H9 (cell line): ENCODE measurements at regions not wholly inside any gene's neighbourhood (a gene's known extent, or its start where the extent isn't known, plus 50 kb on each side); places are given as distances from the start of the nearest gene placed in this dataset.

ENCODE experiments used
- DNase-seq: peaks from one replicate; pipeline ENCODE4 v3.0.0-alpha.2; 2017
- H2AFZ ChIP-seq: one replicate; pipeline ENCODE4 v1.6.1; 2013; ENCODE audit warnings: mild to moderate bottlenecking, low read length, control low read depth, moderate library complexity
- H2AK5ac ChIP-seq: 2 replicates; pipeline ENCODE4 v1.6.1; 2013; ENCODE audit warnings: low read length, control low read depth, mixed read lengths; ENCODE audit not compliant: insufficient read length
- H2BK120ac ChIP-seq: one replicate; pipeline ENCODE4 v1.6.1; 2013; ENCODE audit warnings: low read depth, mild to moderate bottlenecking, low read length, control low read depth, inconsistent platforms; ENCODE audit not compliant: poor library complexity, severe bottlenecking
- H2BK12ac ChIP-seq: 2 replicates; pipeline ENCODE4 v1.6.1; 2013; ENCODE audit warnings: low read length, control low read depth, mixed read lengths, low read depth; ENCODE audit not compliant: insufficient read length
- H2BK15ac ChIP-seq: 2 replicates; pipeline ENCODE4 v1.6.1; 2013; ENCODE audit warnings: low read depth, low read length, control low read depth
- H2BK20ac ChIP-seq: one replicate; pipeline ENCODE4 v1.6.1; 2013; ENCODE audit warnings: low read depth, mild to moderate bottlenecking, low read length, control low read depth, inconsistent platforms; ENCODE audit not compliant: poor library complexity, severe bottlenecking
- H2BK5ac ChIP-seq: 2 replicates; pipeline ENCODE4 v1.6.1; 2013; ENCODE audit warnings: low read length, control low read depth, mixed read lengths; ENCODE audit not compliant: insufficient read length
- H3K14ac ChIP-seq: 2 replicates; pipeline ENCODE4 v1.6.1; 2013; ENCODE audit warnings: low read length, control low read depth; ENCODE audit not compliant: insufficient read depth
- H3K18ac ChIP-seq: 2 replicates; pipeline ENCODE4 v1.6.1; 2013; ENCODE audit warnings: low read depth, mild to moderate bottlenecking, mixed read lengths, low read length, control low read depth; ENCODE audit not compliant: insufficient read length
- H3K23ac ChIP-seq: 2 replicates; pipeline ENCODE4 v1.6.1; 2013; ENCODE audit warnings: low read length, control low read depth, mixed read lengths, low read depth; ENCODE audit not compliant: insufficient read length
- H3K23me2 ChIP-seq: 2 replicates; pipeline ENCODE4 v1.6.1; 2013; ENCODE audit warnings: low read depth, mild to moderate bottlenecking, mixed read lengths, low read length, control low read depth; ENCODE audit not compliant: insufficient read length, poor library complexity, severe bottlenecking
- H3K27ac ChIP-seq: 2 replicates; pipeline ENCODE4 v1.5.1; 2013; ENCODE audit warnings: low read length, control low read depth, mixed read lengths, low read depth; ENCODE audit not compliant: insufficient read length
- H3K27me3 ChIP-seq: 2 replicates; pipeline ENCODE4 v1.6.1; 2013; ENCODE audit warnings: low read length, control low read depth, inconsistent platforms; ENCODE audit not compliant: insufficient read depth
- H3K4ac ChIP-seq: 2 replicates; pipeline ENCODE4 v1.6.1; 2013; ENCODE audit warnings: low read depth, mild to moderate bottlenecking, control low read depth, inconsistent platforms, low read length, moderate library complexity
- H3K4me1 ChIP-seq: 2 replicates; pipeline ENCODE4 v1.6.1; 2013; ENCODE audit warnings: low read length, control low read depth, inconsistent platforms; ENCODE audit not compliant: insufficient read depth
- H3K4me2 ChIP-seq: 2 replicates; pipeline ENCODE4 v1.6.1; 2013; ENCODE audit warnings: low read length, control low read depth, mixed read lengths; ENCODE audit not compliant: insufficient read length, insufficient read depth
- H3K56ac ChIP-seq: 2 replicates; pipeline ENCODE4 v1.6.1; 2013; ENCODE audit warnings: low read depth, mild to moderate bottlenecking, mixed read lengths, low read length, control low read depth; ENCODE audit not compliant: insufficient read length
- H3K79me1 ChIP-seq: 2 replicates; pipeline ENCODE4 v1.6.1; 2013; ENCODE audit warnings: low read depth, mild to moderate bottlenecking, moderate library complexity, low read length, control low read depth, inconsistent platforms; ENCODE audit not compliant: insufficient read depth, poor library complexity, severe bottlenecking
- H3K79me2 ChIP-seq: 2 replicates; pipeline ENCODE4 v1.6.1; 2013; ENCODE audit warnings: low read length, control low read depth, inconsistent platforms; ENCODE audit not compliant: insufficient read depth
- H3K9ac ChIP-seq: 2 replicates; pipeline ENCODE4 v1.6.1; 2013; ENCODE audit warnings: low read length, control low read depth, mixed read lengths; ENCODE audit not compliant: insufficient read length; ENCODE audit errors: extremely low read depth
- H3K9me3 ChIP-seq: one replicate; pipeline ENCODE4 v1.6.1; 2013; ENCODE audit warnings: low read depth, low read length, inconsistent platforms; ENCODE audit not compliant: control insufficient read depth
- H3T11ph ChIP-seq: one replicate; pipeline ENCODE4 v1.6.1; 2013; ENCODE audit warnings: mild to moderate bottlenecking, low read length, control low read depth, inconsistent platforms
- H4K20me1 ChIP-seq: one replicate; pipeline ENCODE4 v1.6.1; 2013; ENCODE audit not compliant: control insufficient read depth, insufficient read length, insufficient read depth
- H4K5ac ChIP-seq: 2 replicates; pipeline ENCODE4 v1.6.1; 2013; ENCODE audit warnings: low read depth, mild to moderate bottlenecking, mixed read lengths, low read length, control low read depth; ENCODE audit not compliant: insufficient read length
- H4K8ac ChIP-seq: replicated peaks from 2 replicates; pipeline ENCODE4 v1.6.1; 2013; ENCODE audit warnings: low read length, control low read depth, mixed read lengths, low read depth; ENCODE audit not compliant: insufficient read length
- H4K91ac ChIP-seq: 2 replicates; pipeline ENCODE4 v1.6.1; 2013; ENCODE audit warnings: low read depth, mild to moderate bottlenecking, moderate library complexity, mixed read lengths, low read length, control low read depth; ENCODE audit not compliant: insufficient read length
- H3K27ac Mint-ChIP-seq, 3 experiments: 2 replicates in 2 of 3; 3 replicates in 1 of 3; pipeline ENCODE4 v1.8.0; 2020 to 2021; ENCODE audit warnings: mixed read lengths in 3 of 3, mild to moderate bottlenecking in 1 of 3, moderate library complexity in 1 of 3
- H3K27me3 Mint-ChIP-seq: 2 replicates; pipeline ENCODE4 v1.8.0; 2021; ENCODE audit warnings: low read depth, mild to moderate bottlenecking, moderate library complexity, mixed read lengths
- H3K36me3 Mint-ChIP-seq, 3 experiments: 2 replicates in 2 of 3; 3 replicates in 1 of 3; pipeline ENCODE4 v1.8.0; 2020 to 2021; ENCODE audit warnings: low read depth in 3 of 3, mixed read lengths in 3 of 3; ENCODE audit not compliant: insufficient read depth in 1 of 3
- H3K4me1 Mint-ChIP-seq, 2 experiments: 2 replicates each; pipeline ENCODE4 v1.8.0; 2020; ENCODE audit warnings: mixed read lengths in 2 of 2
- H3K4me3 Mint-ChIP-seq, 2 experiments: 2 replicates in 1 of 2; 3 replicates in 1 of 2; pipeline ENCODE4 v1.8.0; 2020 to 2021; ENCODE audit warnings: mild to moderate bottlenecking in 2 of 2, mixed read lengths in 2 of 2, moderate library complexity in 1 of 2
- H3K9me3 Mint-ChIP-seq, 2 experiments: 2 replicates in 1 of 2; 3 replicates in 1 of 2; pipeline ENCODE4 v1.8.0; 2020; ENCODE audit warnings: mild to moderate bottlenecking in 2 of 2, mixed read lengths in 2 of 2, moderate library complexity in 1 of 2
- CTCF ChIP-seq: fragments of 200-600 bp; sonication (generic); conservative IDR thresholded peaks from 3 replicates; pipeline ENCODE4 v1.8.0; 2021; ENCODE audit warnings: antibody characterized with exemption, mild to moderate bottlenecking
- WGBS: extraction: QIAGEN DNeasy Blood & Tissue Kit; methylation state at CpG from one replicate; pipeline ENCODE4 v1.1.7; 2013; ENCODE audit warnings: missing lambda C conversion rate, low lambda C conversion rate, mixed read lengths; ENCODE audit not compliant: insufficient read length; ENCODE audit errors: extremely low coverage; 5-methylcytosine and 5-hydroxymethylcytosine counted together

DNA sequence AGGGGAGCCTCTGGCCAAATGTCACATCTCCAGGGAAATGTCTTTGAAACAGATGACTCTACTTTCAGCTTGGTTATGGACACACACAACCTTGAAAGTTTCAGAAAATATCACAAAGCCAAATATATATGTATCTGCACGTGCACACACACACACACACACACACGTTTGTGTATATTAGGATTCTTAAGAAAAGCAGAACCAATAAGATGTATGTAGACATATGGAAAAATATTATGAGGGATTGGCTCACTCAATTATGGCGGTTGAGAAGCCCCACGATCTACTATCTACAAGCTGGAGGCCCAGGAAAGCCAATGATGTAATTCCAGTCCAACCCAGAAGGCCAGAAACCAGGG is 194.9 kb downstream of the PALM2AKAP2 start:
- Histone ChIP-seq H4K8ac (no peak overlapping the region), H3K27ac (no peak overlapping the region), H3K9me3 (no peaks in the 10 kb centered on the region), H2BK12ac (no peak overlapping the region), H3K79me2 (no peaks in the 10 kb centered on the region), H2BK15ac (no peak overlapping the region), H2AK5ac (no peak overlapping the region), H3K14ac (no peak overlapping the region), H3K4me2 (no peak overlapping the region), H4K91ac (no peak overlapping the region), H4K5ac (no peak overlapping the region), H4K20me1 (no peaks in the 10 kb centered on the region), H3K9ac (no peak overlapping the region), H2BK120ac (no peak overlapping the region), H2BK20ac (no peak overlapping the region), H3K18ac (no peak overlapping the region), H3K27me3 (no peaks in the 10 kb centered on the region), H3K4ac (no peak overlapping the region), H3K79me1 (no peaks in the 10 kb centered on the region), H2AFZ (no peak overlapping the region), H3K23ac (no peak overlapping the region), H3K56ac (no peak overlapping the region), H3K4me1 (no peaks in the 10 kb centered on the region), H3K23me2 (no peaks in the 10 kb centered on the region), H3T11ph (no peak overlapping the region), H2BK5ac (no peak overlapping the region)
- H3K27me3 Mint-ChIP-seq: no peaks in the 10 kb centered on the region
- no peak for TF ChIP-seq CTCF
- DNase-seq: no peak
- no peak overlapping the region for H3K27ac Mint-ChIP-seq
- no peaks in the 10 kb centered on the region for H3K36me3 Mint-ChIP-seq
- no peaks in the 10 kb centered on the region for H3K9me3 Mint-ChIP-seq
- no CpG with 5 or more reads among the region's 4 CpGs for WGBS
- no peak overlapping the region for H3K4me3 Mint-ChIP-seq
- no peaks in the 10 kb centered on the region for H3K4me1 Mint-ChIP-seq
